Ascending aorta (tissue), 2 donors: ENCODE measurements at regions not wholly inside any gene's neighbourhood (a gene's known extent, or its start where the extent isn't known, plus 50 kb on each side); places are given as distances from the start of the nearest gene placed in this dataset.

ENCODE experiments used
- DNase-seq, 2 donors: peaks; one replicate each; pipeline ENCODE4 v3.0.0-alpha.2; 2019; ENCODE audit warnings: low spot score in 2 of 2
- H3K27ac ChIP-seq, 2 donors: fragments of 200-600 bp; sonication (generic); one replicate each; pipeline ENCODE4 v1.5.1; 2016 to 2017; ENCODE audit warnings: mild to moderate bottlenecking in 1 of 2
- H3K27me3 ChIP-seq: fragments of 200-600 bp; sonication (generic); one replicate; pipeline ENCODE4 v1.5.1; 2017
- H3K36me3 ChIP-seq, 2 donors: fragments of 200-600 bp; sonication (generic); one replicate each; pipeline ENCODE4 v1.5.1; 2016
- H3K4me1 ChIP-seq, 2 donors: fragments of 200-600 bp; sonication (generic); one replicate each; pipeline ENCODE4 v1.5.1; 2016 to 2017; ENCODE audit warnings: mild to moderate bottlenecking in 1 of 2
- H3K4me3 ChIP-seq, 2 donors: fragments of 200-600 bp; sonication (generic); one replicate each; pipeline ENCODE4 v1.5.1; 2016 to 2017; ENCODE audit warnings: mild to moderate bottlenecking in 1 of 2
- H3K9me3 ChIP-seq, 2 donors: fragments of 200-600 bp; sonication (generic); one replicate each; pipeline ENCODE4 v1.5.1; 2016
- CTCF ChIP-seq, 3 experiments: fragments of 200-600 bp in 2 of 3; fragments of 450-650 bp in 1 of 3; sonication (generic) in 2 of 3; IDR thresholded peaks; one replicate each; pipeline ENCODE4 v1.5.1; 2016 to 2019; ENCODE audit warnings: antibody characterized with exemption in 3 of 3, mild to moderate bottlenecking in 1 of 3, moderate library complexity in 1 of 3
- intact Hi-C: fragments of 100-400 bp; cut with DNase I; formaldehyde crosslinking; loops from one replicate; pipeline ENCODE4 v1.15.1; 2023

GRCh38 chr5:56745864-56746263 is 69.5 kb upstream of the MAP3K1 start:
- no peaks in the 10 kb centered on the region for H3K9me3 ChIP-seq
- DNase-seq: no peak

GRCh38 chr5:56740868-56741267 is 74.5 kb upstream of the MAP3K1 start:
- Histone ChIP-seq H3K4me1 (no peaks in the 10 kb centered on the region), H3K9me3 (no peaks in the 10 kb centered on the region), H3K4me3 (no peak overlapping the region), H3K27me3 (no peaks in the 10 kb centered on the region), H3K27ac (no peak overlapping the region), H3K36me3 (no peaks in the 10 kb centered on the region)
- intact Hi-C loops: no loop called here
- DNase-seq: no peak
- no peak for TF ChIP-seq CTCF (IDR thresholded peaks at IDR 0.05)

More at GRCh38 chr5:56745864-56746263, 69.5 kb upstream of the MAP3K1 start:
- H3K4me3 ChIP-seq: no peak overlapping the region
- no peak overlapping the region for H3K27ac ChIP-seq
- H3K4me1 ChIP-seq: no peaks in the 10 kb centered on the region
- no peaks in the 10 kb centered on the region for H3K27me3 ChIP-seq
- intact Hi-C loops: no loop called here
- TF ChIP-seq CTCF (IDR thresholded peaks at IDR 0.05): no peak
- H3K36me3 ChIP-seq: no peaks in the 10 kb centered on the region

- intact Hi-C loops: no loop called here
- no peak overlapping the region for H3K27ac ChIP-seq
- DNase-seq: no peak
- H3K4me3 ChIP-seq: no peak overlapping the region
- no peaks in the 10 kb centered on the region for H3K9me3 ChIP-seq
- H3K4me1 ChIP-seq: no peaks in the 10 kb centered on the region
- H3K36me3 ChIP-seq: no peaks in the 10 kb centered on the region
- no peak for TF ChIP-seq CTCF (IDR thresholded peaks at IDR 0.05)
- H3K27me3 ChIP-seq: no peaks in the 10 kb centered on the region
Observed at GRCh38 chr5:56739990-56740389, 75.4 kb upstream of the MAP3K1 start.

GRCh38 chr5:56737951-56738606 is 77.3 kb upstream of the MAP3K1 start:
- Histone ChIP-seq H3K27me3 (no peaks in the 10 kb centered on the region), H3K4me3 (no peak overlapping the region), H3K27ac (no peak overlapping the region), H3K36me3 (no peaks in the 10 kb centered on the region), H3K4me1 (peaks cover 0 to 8% of the 10 kb centered on the region in 2 donors), H3K9me3 (no peaks in the 10 kb centered on the region)
- TF ChIP-seq CTCF (IDR thresholded peaks at IDR 0.05): no peak
- intact Hi-C loops: no loop called here
- DNase-seq: no peak

- Histone ChIP-seq H3K27ac (no peak overlapping the region), H3K27me3 (no peaks in the 10 kb centered on the region), H3K4me1 (peaks cover 0 to 8% of the 10 kb centered on the region in 2 donors), H3K4me3 (no peak overlapping the region), H3K9me3 (no peaks in the 10 kb centered on the region), H3K36me3 (no peaks in the 10 kb centered on the region)
- TF ChIP-seq CTCF (IDR thresholded peaks at IDR 0.05): no peak
- intact Hi-C loops: no loop called here
- DNase-seq: no peak
Observed at GRCh38 chr5:56737002-56737621, 78.2 kb upstream of the MAP3K1 start.
